HepG2 (cell line): ENCODE measurements at regions not wholly inside any gene's neighbourhood (a gene's known extent, or its start where the extent isn't known, plus 50 kb on each side); places are given as distances from the start of the nearest gene placed in this dataset.

Source experiments
- ATAC-seq: fragments of 200-7000 bp; cut with Tn5 transposase; 3 replicates; pipeline ENCODE4 v1.9.1; 2020; ENCODE audit warnings: mild to moderate bottlenecking, moderate library complexity
- BruUV-seq: library from RNA; stranded (reverse); fragments of 400-500 nt; replicated peaks from 2 replicates; lab custom pipeline; 2021; lab: Mats Ljungman, UMichigan
- CTCF ChIA-PET: fragments of 300-600 bp; formaldehyde crosslinking; extraction: SDS; loops from one replicate; lab custom pipeline; 2021; ENCODE audit warnings: low total read pairs, inconsistent platforms, low intra/inter-chr PET ratio; lab: Yijun Ruan, JAX
- POLR2A ChIA-PET: fragments of 350-600 bp; sonication (Branson Sonifier 250); formaldehyde crosslinking; loops from one replicate; lab custom pipeline; 2020; ENCODE audit warnings: antibody characterized with exemption, inconsistent platforms; lab: Yijun Ruan, JAX
- DNase-seq: peaks from one replicate; pipeline ENCODE4 v3.0.0-alpha.2; 2015; ENCODE audit warnings: low spot score
- FAIRE-seq: peaks from 3 replicates; lab custom pipeline; 2011; peaks lifted over from hg19 to GRCh38; lab: Jason Lieb, UNC
- H2AFZ ChIP-seq: one replicate; pipeline ENCODE4 v1.6.1; 2011; ENCODE audit warnings: low read length, inconsistent platforms
- H3K27ac ChIP-seq: fragments of 300-600 bp; 3 replicates; pipeline ENCODE4 v1.8.0; 2011; ENCODE audit warnings: mixed run types, mild to moderate bottlenecking, mixed read lengths, low read length, inconsistent platforms; ENCODE audit not compliant: insufficient read depth; ENCODE audit errors: extremely low read length
- H3K27me3 ChIP-seq, 2 experiments: fragments of 200-600 bp in 1 of 2; 2 replicates in 1 of 2; 3 replicates in 1 of 2; pipeline versions ENCODE4 v1.6.0 to v1.8.0; 2011; ENCODE audit warnings: low read length in 2 of 2, mild to moderate bottlenecking in 2 of 2, moderate library complexity in 2 of 2, inconsistent platforms in 1 of 2; ENCODE audit not compliant: insufficient read depth in 2 of 2, control insufficient read depth in 1 of 2
- H3K36me3 ChIP-seq, 2 experiments: fragments of 200-600 bp in 1 of 2; replicated peaks in 1 of 2; 2 replicates in 1 of 2; 3 replicates in 1 of 2; pipeline versions ENCODE4 v1.5.1 to v1.8.0; 2011; ENCODE audit warnings: low read length in 2 of 2, inconsistent platforms in 1 of 2; ENCODE audit not compliant: insufficient read depth in 2 of 2, control insufficient read depth in 1 of 2
- H3K4me1 ChIP-seq: 2 replicates; pipeline ENCODE4 v1.5.1; 2012; ENCODE audit warnings: low read length, inconsistent platforms; ENCODE audit not compliant: insufficient read depth
- H3K4me2 ChIP-seq: 2 replicates; pipeline ENCODE4 v1.6.0; 2011; ENCODE audit warnings: low read depth, low read length, inconsistent platforms
- H3K4me3 ChIP-seq, 3 experiments: fragments of 200-600 bp in 1 of 3; sonication (generic), shearing (Covaris generic) in 1 of 3; replicated peaks in 1 of 3; 2 replicates each; pipeline ENCODE4 v1.5.1; 2011 to 2016; ENCODE audit warnings: low read length in 3 of 3, inconsistent platforms in 2 of 3, low read depth in 2 of 3, mild to moderate bottlenecking in 2 of 3, control low read depth in 1 of 3, mixed read lengths in 1 of 3; ENCODE audit not compliant: insufficient read depth in 1 of 3
- H3K79me2 ChIP-seq: one replicate; pipeline ENCODE4 v1.6.1; 2011; ENCODE audit warnings: low read length, inconsistent platforms; ENCODE audit not compliant: insufficient read depth
- H3K9ac ChIP-seq: 2 replicates; pipeline ENCODE4 v1.6.0; 2011; ENCODE audit warnings: mild to moderate bottlenecking, low read depth, low read length, inconsistent platforms; ENCODE audit not compliant: insufficient read depth
- H3K9me3 ChIP-seq: 2 replicates; pipeline ENCODE4 v1.5.1; 2012; ENCODE audit warnings: mild to moderate bottlenecking, low read length
- H4K20me1 ChIP-seq: 2 replicates; pipeline ENCODE4 v1.6.0; 2011; ENCODE audit warnings: inconsistent platforms, mild to moderate bottlenecking, low read length, moderate library complexity; ENCODE audit not compliant: insufficient read depth
- HDAC6 ChIP-seq: fragments of 200-600 bp; sonication (generic); IDR thresholded peaks from 2 replicates; pipeline ENCODE4 v1.7.0; 2017; ENCODE audit warnings: mild to moderate bottlenecking, antibody characterized with exemption, low read length, low read depth
- NCOA1 ChIP-seq: sonication (generic); formaldehyde crosslinking; IDR thresholded peaks from 2 replicates; pipeline ENCODE4 v1.9.0; 2021; ENCODE audit warnings: missing genetic modification reagents
- NKX3-1 ChIP-seq: sonication (generic); formaldehyde crosslinking; IDR thresholded peaks from 2 replicates; pipeline ENCODE4 v1.5.0; 2020; ENCODE audit warnings: missing genetic modification reagents
- TP53 ChIP-seq: sonication (generic); formaldehyde crosslinking; conservative IDR thresholded peaks from 2 replicates; pipeline ENCODE4 v1.4.0; 2020; ENCODE audit warnings: missing genetic modification reagents
- TRIM24 ChIP-seq: sonication (generic); formaldehyde crosslinking; IDR thresholded peaks from 2 replicates; pipeline ENCODE4 v1.8.0; 2022; ENCODE audit warnings: mild to moderate bottlenecking, missing genetic modification reagents
- ZNF3 ChIP-seq: IDR thresholded peaks from 2 replicates; pipeline ENCODE4 v1.7.0; 2017; ENCODE audit warnings: inconsistent platforms
- ZNF317 ChIP-seq: sonication (generic); formaldehyde crosslinking; IDR thresholded peaks from 2 replicates; pipeline ENCODE4 v1.5.0; 2020; ENCODE audit warnings: mild to moderate bottlenecking, missing genetic modification reagents
- ZNF432 ChIP-seq: sonication (generic); formaldehyde crosslinking; IDR thresholded peaks from 2 replicates; pipeline ENCODE4 v1.5.0; 2020; ENCODE audit warnings: missing genetic modification reagents, mild to moderate bottlenecking, borderline replicate concordance
- ZNF576 ChIP-seq: sonication (generic); formaldehyde crosslinking; IDR thresholded peaks from 2 replicates; pipeline ENCODE4 v1.4.0; 2020; ENCODE audit warnings: mild to moderate bottlenecking, missing genetic modification reagents
- ZNF577 ChIP-seq: sonication (generic); formaldehyde crosslinking; IDR thresholded peaks from 2 replicates; pipeline ENCODE4 v1.4.0; 2020; ENCODE audit warnings: mild to moderate bottlenecking, low read depth, missing genetic modification reagents, borderline replicate concordance
- ZNF678 ChIP-seq: sonication (generic); formaldehyde crosslinking; IDR thresholded peaks from 2 replicates; pipeline ENCODE4 v1.4.0; 2020; ENCODE audit warnings: mild to moderate bottlenecking, missing genetic modification reagents
- ZNF720 ChIP-seq: sonication (generic); formaldehyde crosslinking; IDR thresholded peaks from 2 replicates; pipeline ENCODE4 v1.4.0; 2020; ENCODE audit warnings: missing genetic modification reagents
- ZNF891 ChIP-seq: sonication (generic); formaldehyde crosslinking; IDR thresholded peaks from 2 replicates; pipeline ENCODE4 v1.5.0; 2020; ENCODE audit warnings: mild to moderate bottlenecking, missing genetic modification reagents
- WGBS: methylation state at CpG from one replicate; pipeline ENCODE4 v1.1.6; 2017; ENCODE audit warnings: low lambda C conversion rate; 5-methylcytosine and 5-hydroxymethylcytosine counted together
- in situ Hi-C: cut with HindIII; loops from 2 replicates; pipeline ENCODE4 v1.10.0; 2017; ENCODE audit warnings: low pct_unique_long_range_greater_than_20kb; ENCODE audit not compliant: extremely low pct_ligation_motif_present
- intact Hi-C: fragments of 100-400 bp; cut with micrococcal nuclease; formaldehyde crosslinking; loops from one replicate; pipeline ENCODE4 v1.10.0; 2022; ENCODE audit not compliant: unreplicated experiment
- TF ChIP-seq, protein P1 (sequence below): sonication (generic); formaldehyde crosslinking; conservative IDR thresholded peaks from 2 replicates; pipeline ENCODE4 v1.4.0; 2020; ENCODE audit warnings: missing genetic modification reagents
- TF ChIP-seq, protein P2 (sequence below): sonication (generic); formaldehyde crosslinking; IDR thresholded peaks from 2 replicates; pipeline ENCODE4 v1.9.0; 2021; ENCODE audit warnings: mild to moderate bottlenecking, missing genetic modification reagents
- TF ChIP-seq, protein P3 (sequence below): sonication (generic); formaldehyde crosslinking; IDR thresholded peaks from 2 replicates; pipeline ENCODE4 v1.4.0; 2020; ENCODE audit warnings: missing genetic modification reagents

- H3K4me3 ChIP-seq: no peak overlapping the region
- in situ Hi-C loops (no loop called here), intact Hi-C loops (loop anchor here (1.0 kb wide), 1 partner anchor 38 kb away; no protein-coding TSS in a partner anchor)
- no peaks in the 10 kb centered on the region for H3K79me2 ChIP-seq
- no peaks in the 10 kb centered on the region for H4K20me1 ChIP-seq
- H3K4me1 ChIP-seq: no peaks in the 10 kb centered on the region
- DNase-seq (no peak), FAIRE-seq (no peak), ATAC-seq (no peak)
- H3K9me3 ChIP-seq: no peaks in the 10 kb centered on the region
- no peak overlapping the region for H3K4me2 ChIP-seq
- ChIA-PET CTCF (no interaction called here), POLR2A (no interaction called here)
- H3K27ac ChIP-seq: no peak overlapping the region
- no peak for TF ChIP-seq HDAC6
- no peak for TF ChIP-seq ZNF577 (CRISPR knock-in tag)
- no peak for TF ChIP-seq ZNF720 (CRISPR knock-in tag)
- TF ChIP-seq TP53 (CRISPR knock-in tag): no peak
- TF ChIP-seq ZNF891: no peak
- TF ChIP-seq NCOA1: no peak
- TF ChIP-seq ZNF576 (CRISPR knock-in tag): no peak
- TF ChIP-seq, protein P1, sequence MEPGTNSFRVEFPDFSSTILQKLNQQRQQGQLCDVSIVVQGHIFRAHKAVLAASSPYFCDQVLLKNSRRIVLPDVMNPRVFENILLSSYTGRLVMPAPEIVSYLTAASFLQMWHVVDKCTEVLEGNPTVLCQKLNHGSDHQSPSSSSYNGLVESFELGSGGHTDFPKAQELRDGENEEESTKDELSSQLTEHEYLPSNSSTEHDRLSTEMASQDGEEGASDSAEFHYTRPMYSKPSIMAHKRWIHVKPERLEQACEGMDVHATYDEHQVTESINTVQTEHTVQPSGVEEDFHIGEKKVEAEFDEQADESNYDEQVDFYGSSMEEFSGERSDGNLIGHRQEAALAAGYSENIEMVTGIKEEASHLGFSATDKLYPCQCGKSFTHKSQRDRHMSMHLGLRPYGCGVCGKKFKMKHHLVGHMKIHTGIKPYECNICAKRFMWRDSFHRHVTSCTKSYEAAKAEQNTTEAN: no peak
- TF ChIP-seq TRIM24: no peak
- TF ChIP-seq, protein P2, sequence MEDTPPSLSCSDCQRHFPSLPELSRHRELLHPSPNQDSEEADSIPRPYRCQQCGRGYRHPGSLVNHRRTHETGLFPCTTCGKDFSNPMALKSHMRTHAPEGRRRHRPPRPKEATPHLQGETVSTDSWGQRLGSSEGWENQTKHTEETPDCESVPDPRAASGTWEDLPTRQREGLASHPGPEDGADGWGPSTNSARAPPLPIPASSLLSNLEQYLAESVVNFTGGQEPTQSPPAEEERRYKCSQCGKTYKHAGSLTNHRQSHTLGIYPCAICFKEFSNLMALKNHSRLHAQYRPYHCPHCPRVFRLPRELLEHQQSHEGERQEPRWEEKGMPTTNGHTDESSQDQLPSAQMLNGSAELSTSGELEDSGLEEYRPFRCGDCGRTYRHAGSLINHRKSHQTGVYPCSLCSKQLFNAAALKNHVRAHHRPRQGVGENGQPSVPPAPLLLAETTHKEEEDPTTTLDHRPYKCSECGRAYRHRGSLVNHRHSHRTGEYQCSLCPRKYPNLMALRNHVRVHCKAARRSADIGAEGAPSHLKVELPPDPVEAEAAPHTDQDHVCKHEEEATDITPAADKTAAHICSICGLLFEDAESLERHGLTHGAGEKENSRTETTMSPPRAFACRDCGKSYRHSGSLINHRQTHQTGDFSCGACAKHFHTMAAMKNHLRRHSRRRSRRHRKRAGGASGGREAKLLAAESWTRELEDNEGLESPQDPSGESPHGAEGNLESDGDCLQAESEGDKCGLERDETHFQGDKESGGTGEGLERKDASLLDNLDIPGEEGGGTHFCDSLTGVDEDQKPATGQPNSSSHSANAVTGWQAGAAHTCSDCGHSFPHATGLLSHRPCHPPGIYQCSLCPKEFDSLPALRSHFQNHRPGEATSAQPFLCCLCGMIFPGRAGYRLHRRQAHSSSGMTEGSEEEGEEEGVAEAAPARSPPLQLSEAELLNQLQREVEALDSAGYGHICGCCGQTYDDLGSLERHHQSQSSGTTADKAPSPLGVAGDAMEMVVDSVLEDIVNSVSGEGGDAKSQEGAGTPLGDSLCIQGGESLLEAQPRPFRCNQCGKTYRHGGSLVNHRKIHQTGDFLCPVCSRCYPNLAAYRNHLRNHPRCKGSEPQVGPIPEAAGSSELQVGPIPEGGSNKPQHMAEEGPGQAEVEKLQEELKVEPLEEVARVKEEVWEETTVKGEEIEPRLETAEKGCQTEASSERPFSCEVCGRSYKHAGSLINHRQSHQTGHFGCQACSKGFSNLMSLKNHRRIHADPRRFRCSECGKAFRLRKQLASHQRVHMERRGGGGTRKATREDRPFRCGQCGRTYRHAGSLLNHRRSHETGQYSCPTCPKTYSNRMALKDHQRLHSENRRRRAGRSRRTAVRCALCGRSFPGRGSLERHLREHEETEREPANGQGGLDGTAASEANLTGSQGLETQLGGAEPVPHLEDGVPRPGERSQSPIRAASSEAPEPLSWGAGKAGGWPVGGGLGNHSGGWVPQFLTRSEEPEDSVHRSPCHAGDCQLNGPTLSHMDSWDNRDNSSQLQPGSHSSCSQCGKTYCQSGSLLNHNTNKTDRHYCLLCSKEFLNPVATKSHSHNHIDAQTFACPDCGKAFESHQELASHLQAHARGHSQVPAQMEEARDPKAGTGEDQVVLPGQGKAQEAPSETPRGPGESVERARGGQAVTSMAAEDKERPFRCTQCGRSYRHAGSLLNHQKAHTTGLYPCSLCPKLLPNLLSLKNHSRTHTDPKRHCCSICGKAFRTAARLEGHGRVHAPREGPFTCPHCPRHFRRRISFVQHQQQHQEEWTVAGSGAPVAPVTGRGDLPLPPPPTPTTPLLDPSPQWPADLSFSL: no peak
- no peak for TF ChIP-seq ZNF3
- TF ChIP-seq ZNF678 (CRISPR knock-in tag): no peak
- TF ChIP-seq NKX3-1 (CRISPR knock-in tag): no peak
- TF ChIP-seq, protein P3, sequence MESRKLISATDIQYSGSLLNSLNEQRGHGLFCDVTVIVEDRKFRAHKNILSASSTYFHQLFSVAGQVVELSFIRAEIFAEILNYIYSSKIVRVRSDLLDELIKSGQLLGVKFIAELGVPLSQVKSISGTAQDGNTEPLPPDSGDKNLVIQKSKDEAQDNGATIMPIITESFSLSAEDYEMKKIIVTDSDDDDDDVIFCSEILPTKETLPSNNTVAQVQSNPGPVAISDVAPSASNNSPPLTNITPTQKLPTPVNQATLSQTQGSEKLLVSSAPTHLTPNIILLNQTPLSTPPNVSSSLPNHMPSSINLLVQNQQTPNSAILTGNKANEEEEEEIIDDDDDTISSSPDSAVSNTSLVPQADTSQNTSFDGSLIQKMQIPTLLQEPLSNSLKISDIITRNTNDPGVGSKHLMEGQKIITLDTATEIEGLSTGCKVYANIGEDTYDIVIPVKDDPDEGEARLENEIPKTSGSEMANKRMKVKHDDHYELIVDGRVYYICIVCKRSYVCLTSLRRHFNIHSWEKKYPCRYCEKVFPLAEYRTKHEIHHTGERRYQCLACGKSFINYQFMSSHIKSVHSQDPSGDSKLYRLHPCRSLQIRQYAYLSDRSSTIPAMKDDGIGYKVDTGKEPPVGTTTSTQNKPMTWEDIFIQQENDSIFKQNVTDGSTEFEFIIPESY: no peak
- no peak for TF ChIP-seq ZNF317 (CRISPR knock-in tag)
- TF ChIP-seq ZNF432 (CRISPR knock-in tag): no peak
- WGBS: 17% methylated on average over 6 of the region's 6 CpGs
- H2AFZ ChIP-seq: no peak overlapping the region
- no peaks in the 10 kb centered on the region for H3K36me3 ChIP-seq
- H3K9ac ChIP-seq: no peak overlapping the region
- no TSS peak for BruUV-seq
- H3K27me3 ChIP-seq: peaks cover 2 to 16% of the 10 kb centered on the region in 2 experiments; a peak in 3 of 5 replicates
Measured at GRCh38 chr2:2623939-2624338, 292.9 kb upstream of the MYT1L start.
